AG09309 (cell line): ENCODE measurements at regions not wholly inside any gene's neighbourhood (a gene's known extent, or its start where the extent isn't known, plus 50 kb on each side); places are given as distances from the start of the nearest gene placed in this dataset.

Experiments
- DNase-seq: peaks from one replicate; pipeline ENCODE4 v3.0.0-alpha.2; 2010; ENCODE audit warnings: low read depth
- H3K4me3 ChIP-seq: 2 replicates; pipeline ENCODE4 v1.5.1; 2011; ENCODE audit warnings: mild to moderate bottlenecking, low read depth, low read length, moderate library complexity; ENCODE audit not compliant: control insufficient read depth
- CTCF ChIP-seq: IDR thresholded peaks from 2 replicates; pipeline ENCODE4 v1.5.1; 2011; ENCODE audit warnings: mild to moderate bottlenecking, low read depth, low read length, inconsistent platforms; ENCODE audit not compliant: insufficient read depth, control insufficient read depth; ENCODE audit errors: missing control alignments

DNA sequence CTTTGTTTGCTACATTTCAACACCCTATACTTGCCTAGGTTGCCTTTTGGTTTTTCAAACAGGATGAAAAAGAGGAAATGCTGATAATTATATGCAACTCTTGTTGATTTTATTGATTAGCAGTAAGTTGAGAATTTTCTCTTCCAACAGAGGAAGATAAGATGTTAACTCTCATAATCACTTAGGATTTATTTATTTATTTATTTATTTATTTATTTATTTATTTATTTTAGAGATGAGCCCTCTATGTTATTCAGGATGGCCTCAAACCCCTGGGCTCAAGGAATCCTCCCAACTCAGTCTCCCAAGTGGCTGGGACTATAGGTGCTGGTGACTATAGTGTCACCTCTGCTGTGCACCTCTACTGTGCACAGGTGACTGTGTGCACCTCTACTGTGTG, 111.4 kb upstream of the GLS start:
- no peak overlapping the region for H3K4me3 ChIP-seq
- TF ChIP-seq CTCF: no peak
- DNase-seq: no peak

DNA sequence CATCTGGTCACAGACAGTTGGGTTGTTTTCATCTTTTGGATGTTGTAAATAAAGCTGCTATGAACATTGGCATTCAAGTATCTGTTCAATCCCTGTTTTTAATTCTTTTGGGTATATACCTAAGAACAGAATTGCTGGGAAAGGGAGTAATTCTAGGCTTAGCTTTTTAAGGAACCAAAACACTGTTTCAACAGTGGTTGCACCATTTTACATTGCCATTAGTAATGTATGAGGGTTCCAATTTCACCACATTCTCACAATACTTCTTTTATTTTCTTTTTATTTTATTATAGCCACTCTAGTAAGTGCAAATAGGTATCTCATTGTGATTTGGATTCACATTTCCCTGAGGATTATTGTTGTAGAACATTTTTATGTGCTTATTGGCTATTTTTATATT, 108.9 kb upstream of the GLS start:
- no peak for DNase-seq

GRCh38 chr2:190780594-190780993, 100.0 kb upstream of the GLS start:
- TF ChIP-seq CTCF: no peak
- DNase-seq: no peak
- H3K4me3 ChIP-seq: no peak overlapping the region

More for the DNA sequence above, 108.9 kb upstream of the GLS start:
- TF ChIP-seq CTCF: no peak
- no peak overlapping the region for H3K4me3 ChIP-seq

DNA sequence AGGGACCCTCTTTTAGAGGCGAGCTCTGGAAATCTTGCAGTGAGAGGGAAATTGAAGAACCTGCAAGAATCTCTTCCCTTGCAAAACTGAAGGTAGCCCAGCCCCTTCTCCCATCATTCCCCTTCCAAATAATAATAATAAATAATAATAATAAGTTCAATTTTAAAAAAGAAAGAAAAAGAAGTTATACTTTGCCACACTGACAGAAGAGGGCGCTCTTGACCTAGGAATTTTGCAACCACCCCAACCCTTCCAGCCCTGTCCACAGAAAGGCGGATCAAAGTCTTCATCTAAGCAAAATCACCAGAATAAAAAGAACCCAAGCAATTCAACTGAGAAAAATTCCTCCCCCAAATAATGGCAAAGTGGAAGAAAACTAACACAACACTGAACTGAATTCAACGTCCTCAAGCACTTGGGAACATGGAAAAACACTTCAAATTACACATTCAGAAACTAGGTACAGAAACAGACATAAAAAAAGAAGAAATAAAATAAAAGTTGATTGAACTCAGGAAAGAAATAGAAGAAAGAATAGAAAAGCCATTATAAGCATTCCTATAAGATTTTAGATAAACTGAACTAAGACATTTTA, 98.9 kb upstream of the GLS start:
- peak; percentile 60 for TF ChIP-seq CTCF
- H3K4me3 ChIP-seq: no peak overlapping the region
- DNase-seq: no peak

- DNase-seq: no peak
- no peak overlapping the region for H3K4me3 ChIP-seq
- TF ChIP-seq CTCF: no peak
Observed at GRCh38 chr2:190782264-190782663, 98.4 kb upstream of the GLS start.

DNA sequence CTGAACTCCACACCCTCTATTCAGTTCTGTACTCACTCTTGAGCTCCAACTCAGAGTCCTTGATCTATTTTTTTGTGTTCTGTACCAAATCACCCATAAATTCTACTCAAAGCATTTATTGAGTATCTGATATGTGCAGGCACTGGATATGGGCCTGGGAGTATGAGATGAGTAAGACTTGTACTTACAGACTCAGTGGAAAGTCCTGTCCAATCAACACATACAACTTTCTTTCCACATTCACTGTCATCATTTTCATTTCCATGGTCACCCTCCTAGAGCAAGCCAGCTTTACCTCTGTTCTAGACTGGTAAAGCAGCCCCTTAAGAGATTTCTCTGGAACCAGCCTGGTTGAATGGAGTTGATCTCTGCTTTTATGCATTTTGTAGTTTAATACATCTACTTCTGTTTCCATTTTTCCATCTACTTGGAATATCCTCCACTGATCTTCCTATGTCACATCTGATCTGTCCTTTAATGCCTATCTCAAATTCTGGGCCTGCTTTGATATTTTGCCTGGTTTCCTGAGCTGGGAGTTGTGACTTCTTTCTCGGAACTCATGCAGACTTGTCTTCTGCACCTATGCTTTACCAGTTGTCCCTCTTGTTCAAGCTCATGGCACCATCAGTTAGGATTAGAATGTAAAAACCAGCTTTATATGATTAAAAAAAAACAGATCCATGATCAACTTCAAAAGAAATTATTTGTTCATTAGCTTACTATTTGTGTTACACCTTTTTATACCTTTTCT, 96.9 kb upstream of the GLS start:
- no peak overlapping the region for H3K4me3 ChIP-seq
- DNase-seq: no peak
- no peak for TF ChIP-seq CTCF
